KMS-11 (cell line): ENCODE measurements at regions not wholly inside any gene's neighbourhood (a gene's known extent, or its start where the extent isn't known, plus 50 kb on each side); places are given as distances from the start of the nearest gene placed in this dataset.
A peak's percentile ranks its signal among the peaks of the same experiment; 100 is the strongest.
"Not testable (repeated sequence)": the region's sequence is repeated elsewhere in the genome, so short reads cannot be mapped to it uniquely, and the experiment has no call there.

Experiments
- H2AFZ ChIP-seq: fragments of 200-600 bp; sonication (generic); 2 replicates; pipeline ENCODE4 v1.6.1; 2016; ENCODE audit warnings: antibody characterized with exemption, mixed run types, low read depth
- H3K27ac ChIP-seq: fragments of 200-600 bp; sonication (generic); 2 replicates; pipeline ENCODE4 v1.6.1; 2016; ENCODE audit warnings: mild to moderate bottlenecking, mixed run types
- H3K27me3 ChIP-seq: fragments of 200-600 bp; sonication (generic); 2 replicates; pipeline ENCODE4 v1.6.1; 2017; ENCODE audit warnings: mild to moderate bottlenecking, low read depth, mixed run types, moderate library complexity; ENCODE audit not compliant: insufficient read depth
- H3K36me3 ChIP-seq: fragments of 200-600 bp; sonication (generic); 2 replicates; pipeline ENCODE4 v1.6.1; 2017; ENCODE audit warnings: mild to moderate bottlenecking, mixed run types; ENCODE audit not compliant: insufficient read depth
- H3K4me1 ChIP-seq: fragments of 200-600 bp; sonication (generic); 2 replicates; pipeline ENCODE4 v1.6.1; 2016; ENCODE audit warnings: mild to moderate bottlenecking, low read depth, mixed run types; ENCODE audit not compliant: poor library complexity, severe bottlenecking
- H3K4me2 ChIP-seq: fragments of 200-600 bp; sonication (generic); 2 replicates; pipeline ENCODE4 v1.7.0; 2016; ENCODE audit warnings: mild to moderate bottlenecking, mixed run types
- H3K4me3 ChIP-seq: fragments of 200-600 bp; sonication (generic); IDR thresholded peaks from 2 replicates; pipeline ENCODE4 v1.6.1; 2017; ENCODE audit warnings: low read depth, low read length, mixed read lengths; ENCODE audit not compliant: insufficient read depth
- H3K79me2 ChIP-seq: fragments of 200-600 bp; sonication (generic); 2 replicates; pipeline ENCODE4 v1.6.1; 2016; ENCODE audit warnings: low read depth, mixed run types; ENCODE audit not compliant: insufficient read depth
- H3K9ac ChIP-seq: fragments of 200-600 bp; sonication (generic); 2 replicates; pipeline ENCODE4 v1.6.1; 2016; ENCODE audit warnings: mild to moderate bottlenecking, mixed run types
- H4K20me1 ChIP-seq: fragments of 200-600 bp; sonication (generic); 2 replicates; pipeline ENCODE4 v1.6.1; 2016; ENCODE audit warnings: mild to moderate bottlenecking, mixed run types; ENCODE audit not compliant: insufficient read depth
- TF ChIP-seq, protein P1 (sequence below): fragments of 200-600 bp; sonication (generic); conservative IDR thresholded peaks from 2 replicates; pipeline ENCODE4 v1.6.1; 2017; ENCODE audit warnings: low read depth, mild to moderate bottlenecking, antibody characterized with exemption, low read length, moderate library complexity, mixed read lengths

DNA sequence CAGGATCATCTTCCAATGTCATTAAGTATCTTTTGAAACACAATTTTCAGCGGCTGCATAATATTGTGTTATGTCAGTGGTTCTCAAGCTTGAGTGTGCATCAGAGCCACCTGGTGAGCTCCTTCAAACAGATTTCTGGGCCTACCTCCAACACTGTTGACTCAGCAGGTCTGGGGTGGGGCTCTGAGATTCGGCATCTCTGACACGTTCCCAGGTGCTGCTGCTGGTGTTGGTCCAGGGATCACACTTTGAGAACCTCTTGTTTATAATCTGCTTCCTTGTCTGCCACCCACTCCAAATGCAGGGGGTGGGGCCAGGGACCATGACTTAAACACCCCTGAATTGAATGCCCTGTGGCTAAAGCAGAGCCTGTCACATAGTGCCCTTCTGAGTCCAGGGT, 73.8 kb upstream of the HNF1B start:
- TF ChIP-seq, protein P1, sequence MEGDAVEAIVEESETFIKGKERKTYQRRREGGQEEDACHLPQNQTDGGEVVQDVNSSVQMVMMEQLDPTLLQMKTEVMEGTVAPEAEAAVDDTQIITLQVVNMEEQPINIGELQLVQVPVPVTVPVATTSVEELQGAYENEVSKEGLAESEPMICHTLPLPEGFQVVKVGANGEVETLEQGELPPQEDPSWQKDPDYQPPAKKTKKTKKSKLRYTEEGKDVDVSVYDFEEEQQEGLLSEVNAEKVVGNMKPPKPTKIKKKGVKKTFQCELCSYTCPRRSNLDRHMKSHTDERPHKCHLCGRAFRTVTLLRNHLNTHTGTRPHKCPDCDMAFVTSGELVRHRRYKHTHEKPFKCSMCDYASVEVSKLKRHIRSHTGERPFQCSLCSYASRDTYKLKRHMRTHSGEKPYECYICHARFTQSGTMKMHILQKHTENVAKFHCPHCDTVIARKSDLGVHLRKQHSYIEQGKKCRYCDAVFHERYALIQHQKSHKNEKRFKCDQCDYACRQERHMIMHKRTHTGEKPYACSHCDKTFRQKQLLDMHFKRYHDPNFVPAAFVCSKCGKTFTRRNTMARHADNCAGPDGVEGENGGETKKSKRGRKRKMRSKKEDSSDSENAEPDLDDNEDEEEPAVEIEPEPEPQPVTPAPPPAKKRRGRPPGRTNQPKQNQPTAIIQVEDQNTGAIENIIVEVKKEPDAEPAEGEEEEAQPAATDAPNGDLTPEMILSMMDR = no peak
- Histone ChIP-seq H3K27me3 (no peaks in the 10 kb centered on the region), H3K9ac (no peak overlapping the region), H3K4me3 (no peak overlapping the region), H3K27ac (no peak overlapping the region), H3K79me2 (no peaks in the 10 kb centered on the region), H2AFZ (no peak overlapping the region), H4K20me1 (no peaks in the 10 kb centered on the region), H3K4me2 (no peak overlapping the region), H3K36me3 (no peaks in the 10 kb centered on the region), H3K4me1 (peaks cover 10% of the 10 kb centered on the region)

DNA sequence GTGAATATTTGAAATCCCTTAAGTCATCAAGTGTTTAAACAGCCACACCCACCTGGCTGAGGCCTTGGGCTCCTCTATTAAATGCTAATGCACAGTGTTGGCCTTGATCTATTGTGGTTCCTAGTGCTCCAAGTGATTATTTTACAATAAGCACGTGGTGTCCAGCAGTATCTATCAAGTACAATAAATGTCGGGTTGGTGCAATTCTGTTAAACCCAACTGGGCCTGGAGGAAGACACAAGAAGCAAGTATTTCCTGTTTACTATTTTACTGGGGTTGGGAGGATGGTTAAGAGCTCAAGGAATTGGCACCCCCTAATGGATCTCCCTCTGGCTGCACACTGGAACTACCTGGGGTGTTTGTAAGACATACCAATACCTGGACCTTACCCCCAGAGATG, 72.1 kb upstream of the HNF1B start:
- H3K4me3 ChIP-seq = no peak overlapping the region
- no peaks in the 10 kb centered on the region for H3K79me2 ChIP-seq
- H3K4me1 ChIP-seq = peaks cover 10% of the 10 kb centered on the region
- TF ChIP-seq, protein P1 = peak; percentile 12; the same call in 1 of the 2 replicates
- no peak overlapping the region for H3K27ac ChIP-seq
- no peaks in the 10 kb centered on the region for H3K27me3 ChIP-seq
- H2AFZ ChIP-seq = peak overlapping the region; percentile 27; the same call in 1 of the 2 replicates
- no peaks in the 10 kb centered on the region for H4K20me1 ChIP-seq
- no peaks in the 10 kb centered on the region for H3K36me3 ChIP-seq
- H3K4me2 ChIP-seq = no peak overlapping the region
- no peak overlapping the region for H3K9ac ChIP-seq

DNA sequence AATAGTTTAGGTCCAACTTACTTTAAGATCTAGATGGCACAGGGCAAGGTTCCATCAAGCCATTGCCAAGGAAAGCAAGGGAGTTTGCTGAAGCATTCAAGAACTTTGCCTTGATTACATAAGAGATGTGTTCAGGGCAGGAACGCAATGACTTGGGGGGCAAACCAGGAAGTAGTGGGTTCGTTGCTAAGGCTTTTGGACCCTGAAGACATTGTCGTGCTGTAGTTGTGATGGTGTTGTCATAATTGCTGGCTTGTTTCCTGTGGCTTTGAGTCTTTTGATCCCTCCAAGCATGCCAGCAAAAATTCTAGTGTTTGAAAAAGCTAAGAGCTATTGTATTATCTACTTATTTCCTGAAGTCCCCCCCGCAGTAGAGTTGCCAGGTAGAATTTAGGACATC, 70.7 kb upstream of the HNF1B start:
- no peaks in the 10 kb centered on the region for H4K20me1 ChIP-seq
- no peak overlapping the region for H2AFZ ChIP-seq
- TF ChIP-seq, protein P1 = no peak
- no peaks in the 10 kb centered on the region for H3K36me3 ChIP-seq
- peaks cover 10% of the 10 kb centered on the region for H3K4me1 ChIP-seq
- H3K4me2 ChIP-seq = no peak overlapping the region
- H3K27ac ChIP-seq = no peak overlapping the region
- H3K4me3 ChIP-seq = no peak overlapping the region
- no peaks in the 10 kb centered on the region for H3K79me2 ChIP-seq
- no peaks in the 10 kb centered on the region for H3K27me3 ChIP-seq
- H3K9ac ChIP-seq = no peak overlapping the region

DNA sequence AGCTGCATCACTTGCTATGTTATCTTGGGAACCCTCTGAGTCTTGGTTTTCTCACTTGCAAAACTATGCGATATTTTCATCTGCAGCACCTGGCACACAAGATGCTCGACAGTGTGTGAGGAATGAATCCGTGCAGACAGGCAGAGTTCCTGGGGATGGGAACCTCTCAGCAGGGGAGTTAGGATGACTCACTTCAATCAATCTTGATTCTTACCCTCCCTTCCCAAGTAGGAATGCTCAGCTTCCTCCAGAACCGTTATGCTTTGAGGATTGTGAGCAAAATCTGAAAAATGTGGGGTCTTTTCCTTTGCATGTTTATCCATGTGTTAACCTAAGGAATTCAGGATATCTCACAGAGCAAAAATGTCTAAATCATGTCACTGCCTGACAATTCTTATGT, 68.9 kb upstream of the HNF1B start:
- H3K4me3 ChIP-seq = no peak overlapping the region
- H4K20me1 ChIP-seq = no peaks in the 10 kb centered on the region
- no peaks in the 10 kb centered on the region for H3K79me2 ChIP-seq
- H3K27me3 ChIP-seq = no peaks in the 10 kb centered on the region
- no peaks in the 10 kb centered on the region for H3K36me3 ChIP-seq
- no peak overlapping the region for H3K9ac ChIP-seq
- H3K4me2 ChIP-seq = no peak overlapping the region
- TF ChIP-seq, protein P1 = no peak
- no peak overlapping the region for H2AFZ ChIP-seq
- H3K27ac ChIP-seq = no peak overlapping the region
- H3K4me1 ChIP-seq = peaks cover 8% of the 10 kb centered on the region

DNA sequence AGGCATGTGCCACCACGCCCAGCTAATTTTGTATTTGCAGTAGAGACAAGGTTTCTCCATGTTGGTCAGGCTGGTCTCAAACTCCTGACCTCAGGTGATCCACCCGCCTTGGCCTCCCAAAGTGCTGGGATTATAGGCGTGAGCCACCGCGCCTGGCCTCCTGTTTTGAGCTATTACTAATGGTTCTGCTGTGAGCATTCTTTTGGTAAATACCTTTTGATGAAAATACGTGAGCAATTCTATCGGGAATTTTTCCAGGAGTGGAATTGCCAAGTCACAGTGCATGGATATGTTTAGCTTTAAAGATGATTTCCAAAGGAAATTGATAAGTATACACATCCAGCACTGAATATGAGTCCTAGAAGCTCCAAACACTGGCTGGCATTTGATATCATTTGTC, 64.0 kb upstream of the HNF1B start:
- H3K4me1 ChIP-seq, H4K20me1 ChIP-seq, H3K4me3 ChIP-seq, H3K4me2 ChIP-seq, H3K27me3 ChIP-seq, H3K79me2 ChIP-seq, H3K36me3 ChIP-seq, H3K9ac ChIP-seq, H3K27ac ChIP-seq, H2AFZ ChIP-seq: not testable (repeated sequence)
